T-cell (primary cell): ENCODE measurements at regions not wholly inside any gene's neighbourhood (a gene's known extent, or its start where the extent isn't known, plus 50 kb on each side); places are given as distances from the start of the nearest gene placed in this dataset.

ENCODE experiments used
- ATAC-seq, 4 experiments: fragments of 200-7000 bp in 3 of 4; fragments of 150-1000 bp in 1 of 4; cut with Tn5 transposase; replicated peaks in 1 of 4; 1 replicate in 3 of 4; 2 replicates in 1 of 4; pipeline ENCODE4 v1.10.0; 2021; ENCODE audit warnings: moderate library complexity in 3 of 4, mild to moderate bottlenecking in 2 of 4, moderate number of reproducible peaks in 1 of 4
- CTCF ChIA-PET, 2 donors: fragments of 300-600 bp; sonication (Branson Sonifier 250); formaldehyde crosslinking; loops; one replicate each; lab custom pipeline; 2022; ENCODE audit warnings: antibody characterized with exemption in 2 of 2; lab: Charles Lee
- POLR2A ChIA-PET, 2 donors: fragments of 300-600 bp; sonication (Branson Sonifier 250); formaldehyde crosslinking; loops; one replicate each; lab custom pipeline; 2022; ENCODE audit warnings: antibody characterized with exemption in 2 of 2; lab: Charles Lee
- DNase-seq, 35 experiments: peaks; one replicate each; pipeline versions ENCODE4 v3.0.0 to v3.0.0-alpha.2; 2013 to 2023
- H3K27ac ChIP-seq: one replicate; pipeline ENCODE4 v1.5.1; 2013; ENCODE audit warnings: low read length
- H3K27me3 ChIP-seq, 2 experiments: replicated peaks in 1 of 2; 1 replicate in 1 of 2; 2 replicates in 1 of 2; pipeline versions ENCODE4 v1.6.1 to v1.7.0; 2013; ENCODE audit warnings: low read length in 1 of 2, mixed read lengths in 1 of 2; ENCODE audit not compliant: control insufficient read depth in 2 of 2, insufficient read depth in 2 of 2; ENCODE audit errors: extremely low read depth in 1 of 2
- H3K36me3 ChIP-seq, 2 donors: 1 replicate in 1 of 2; 2 replicates in 1 of 2; pipeline versions ENCODE4 v1.6.1 to v1.7.0; 2013; ENCODE audit warnings: low read length in 1 of 2; ENCODE audit not compliant: control insufficient read depth in 2 of 2, insufficient read depth in 1 of 2; ENCODE audit errors: extremely low read depth in 1 of 2
- H3K4me1 ChIP-seq, 2 experiments: 1 replicate in 1 of 2; 2 replicates in 1 of 2; pipeline versions ENCODE4 v1.6.1 to v1.7.0; 2013; ENCODE audit warnings: low read length in 2 of 2, mixed read lengths in 1 of 2; ENCODE audit not compliant: insufficient read depth in 2 of 2, control insufficient read depth in 1 of 2; ENCODE audit errors: extremely low read depth in 1 of 2
- H3K4me3 ChIP-seq, 2 donors: 1 replicate in 1 of 2; 2 replicates in 1 of 2; pipeline versions ENCODE4 v1.5.1 to v1.7.0; 2013; ENCODE audit warnings: mild to moderate bottlenecking in 2 of 2, low read length in 1 of 2, moderate library complexity in 1 of 2; ENCODE audit not compliant: control insufficient read depth in 1 of 2; ENCODE audit errors: extremely low read depth in 1 of 2
- H3K9me3 ChIP-seq: 2 replicates; pipeline ENCODE4 v1.7.0; 2013
- H3K27ac Mint-ChIP-seq, 2 donors: one replicate each; pipeline ENCODE4 v1.8.0; 2020 to 2021; ENCODE audit warnings: mild to moderate bottlenecking in 2 of 2, mixed read lengths in 2 of 2
- H3K27me3 Mint-ChIP-seq, 2 donors: one replicate each; pipeline ENCODE4 v1.8.0; 2021 to 2022; ENCODE audit warnings: mixed read lengths in 2 of 2
- H3K36me3 Mint-ChIP-seq: one replicate; pipeline ENCODE4 v1.8.0; 2021; ENCODE audit warnings: mixed read lengths
- H3K4me1 Mint-ChIP-seq, 3 donors: one replicate each; pipeline ENCODE4 v1.8.0; 2020 to 2022; ENCODE audit warnings: mixed read lengths in 3 of 3, mild to moderate bottlenecking in 1 of 3
- H3K4me3 Mint-ChIP-seq, 3 donors: one replicate each; pipeline ENCODE4 v1.8.0; 2020 to 2022; ENCODE audit warnings: mild to moderate bottlenecking in 3 of 3, mixed read lengths in 3 of 3, moderate library complexity in 3 of 3
- H3K9me3 Mint-ChIP-seq, 3 donors: one replicate each; pipeline ENCODE4 v1.8.0; 2020 to 2022; ENCODE audit warnings: mixed read lengths in 3 of 3
- WGBS: methylation state at CpG from one replicate; pipeline ENCODE4 v1.1.5; 2013; ENCODE audit warnings: missing lambda C conversion rate; ENCODE audit not compliant: insufficient coverage; 5-methylcytosine and 5-hydroxymethylcytosine counted together

DNA sequence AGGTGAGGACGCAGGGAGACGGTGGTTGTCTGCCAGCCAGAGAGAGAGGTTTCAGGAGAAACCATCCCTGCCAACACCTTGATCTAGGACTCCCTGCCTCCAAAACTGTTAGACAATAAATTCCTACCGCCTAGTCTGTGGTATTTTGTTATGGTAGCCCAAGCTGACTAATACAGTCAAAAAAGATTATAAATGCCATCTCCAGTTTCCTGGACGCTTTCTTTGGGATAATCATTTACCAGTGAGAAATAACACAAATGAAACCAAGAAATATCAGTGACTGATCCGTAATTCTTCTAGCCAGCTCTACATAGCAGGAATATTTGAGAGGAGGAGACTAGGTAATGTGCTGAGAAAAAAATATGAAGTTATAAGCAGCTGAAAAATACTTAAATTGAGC lies 707.8 kb upstream of the LMCD1 start:
- ATAC-seq = no peak
- no peaks in the 10 kb centered on the region for H3K36me3 ChIP-seq
- no peak overlapping the region for H3K4me3 Mint-ChIP-seq
- no CpG with 5 or more reads among the region's 5 CpGs for WGBS
- no peaks in the 10 kb centered on the region for H3K27me3 Mint-ChIP-seq
- no peaks in the 10 kb centered on the region for H3K4me1 ChIP-seq
- CTCF ChIA-PET = interaction anchor here in 1 of 2 donors (0.6 kb wide), 1 partner anchor 14 kb away, joined by 5 read pairs; no protein-coding TSS in a partner anchor
- H3K27me3 ChIP-seq = no peaks in the 10 kb centered on the region
- no peak for DNase-seq
- no peak overlapping the region for H3K27ac Mint-ChIP-seq
- H3K4me3 ChIP-seq = no peak overlapping the region
- no peaks in the 10 kb centered on the region for H3K36me3 Mint-ChIP-seq
- no peak overlapping the region for H3K27ac ChIP-seq
- no peaks in the 10 kb centered on the region for H3K9me3 ChIP-seq
- no peaks in the 10 kb centered on the region for H3K9me3 Mint-ChIP-seq
- H3K4me1 Mint-ChIP-seq = no peaks in the 10 kb centered on the region
- POLR2A ChIA-PET = interaction anchor here in 1 of 2 donors (0.6 kb wide), 1 partner anchor 32 kb away, joined by 3 read pairs; no protein-coding TSS in a partner anchor

DNA sequence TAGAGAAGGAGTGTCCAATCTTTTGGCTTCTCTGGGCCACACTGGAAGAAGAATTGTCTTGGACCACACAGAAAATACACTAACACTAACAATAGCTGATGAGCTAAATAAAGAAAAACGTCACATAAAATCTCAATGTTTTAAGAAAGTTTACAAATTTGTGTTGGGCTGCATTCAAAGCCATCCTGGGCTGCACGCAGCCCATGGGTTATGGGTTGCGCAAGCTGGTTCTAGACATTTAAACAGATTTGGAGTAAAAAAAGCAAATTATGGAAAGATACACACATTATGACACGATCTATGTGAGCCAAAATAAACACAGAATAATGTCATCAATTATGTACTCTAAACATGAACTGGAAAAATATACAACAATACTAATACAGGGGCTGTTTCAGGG lies 703.3 kb upstream of the LMCD1 start:
- no peaks in the 10 kb centered on the region for H3K9me3 ChIP-seq
- ChIA-PET CTCF (no interaction called here), POLR2A (no interaction called here)
- H3K27me3 ChIP-seq = no peaks in the 10 kb centered on the region
- no peak for DNase-seq
- no peak overlapping the region for H3K4me3 ChIP-seq
- Mint-ChIP-seq H3K4me3 (no peak overlapping the region), H3K27ac (no peak overlapping the region), H3K9me3 (no peaks in the 10 kb centered on the region), H3K4me1 (no peaks in the 10 kb centered on the region), H3K27me3 (no peaks in the 10 kb centered on the region), H3K36me3 (no peaks in the 10 kb centered on the region)
- WGBS = no CpG with 5 or more reads among the region's 4 CpGs
- no peak for ATAC-seq
- no peaks in the 10 kb centered on the region for H3K4me1 ChIP-seq
- no peaks in the 10 kb centered on the region for H3K36me3 ChIP-seq
- H3K27ac ChIP-seq = no peak overlapping the region

DNA sequence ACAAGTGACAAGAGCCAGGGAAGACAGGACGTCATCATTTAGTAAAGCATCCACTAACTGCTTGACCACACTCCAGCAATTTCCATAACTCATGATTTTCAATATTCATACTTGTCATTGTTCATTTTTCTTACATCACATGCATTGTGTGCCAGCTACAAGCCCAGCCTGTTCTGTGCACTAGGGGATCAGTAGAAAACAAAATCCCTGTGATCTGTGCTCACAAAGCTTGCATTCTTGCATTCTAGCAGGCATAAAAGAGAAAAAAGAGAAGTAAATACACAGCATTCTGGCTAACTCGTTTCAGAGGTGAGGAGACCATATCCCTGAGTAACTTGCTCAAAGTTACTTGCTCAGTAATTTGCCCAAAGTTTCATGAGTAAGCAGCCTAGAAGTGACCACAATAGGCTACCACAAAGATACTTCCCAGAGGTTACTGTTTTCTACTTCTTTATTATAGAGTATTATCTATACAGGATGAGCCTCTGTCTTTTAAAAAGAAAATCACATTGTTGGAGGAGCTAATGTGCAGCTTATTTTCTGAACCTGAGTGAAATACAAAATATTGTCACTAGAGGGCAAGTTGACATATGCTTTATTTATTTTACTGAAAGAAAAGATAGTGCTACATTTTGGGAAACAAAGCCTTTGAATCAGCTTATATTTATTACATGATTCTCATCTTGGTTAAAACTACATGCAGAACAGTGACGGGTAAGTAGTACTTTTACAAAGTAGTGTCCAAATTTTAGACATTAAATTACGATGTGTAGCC lies 701.4 kb upstream of the LMCD1 start:
- H3K4me1 Mint-ChIP-seq = no peaks in the 10 kb centered on the region
- peak in 1 of 35 experiments; percentile 34 for DNase-seq
- no peak overlapping the region for H3K4me3 Mint-ChIP-seq
- no peaks in the 10 kb centered on the region for H3K9me3 ChIP-seq
- no peak for ATAC-seq
- no peak overlapping the region for H3K27ac Mint-ChIP-seq
- no peaks in the 10 kb centered on the region for H3K36me3 Mint-ChIP-seq
- WGBS = 50% methylated on average over 1 of the region's 4 CpGs
- CTCF ChIA-PET = interaction anchor here (0.7 to 2.0 kb wide), 7 partner anchors 163 to 440 kb away, joined by 3 to 26 read pairs (median 5); no protein-coding TSS in a partner anchor
- H3K27me3 Mint-ChIP-seq = no peaks in the 10 kb centered on the region
- H3K27ac ChIP-seq = no peak overlapping the region
- H3K9me3 Mint-ChIP-seq = no peaks in the 10 kb centered on the region
- no peak overlapping the region for H3K4me3 ChIP-seq
- no peaks in the 10 kb centered on the region for H3K4me1 ChIP-seq
- no peaks in the 10 kb centered on the region for H3K36me3 ChIP-seq
- no peaks in the 10 kb centered on the region for H3K27me3 ChIP-seq
- POLR2A ChIA-PET = no interaction called here

- no peaks in the 10 kb centered on the region for H3K36me3 ChIP-seq
- H3K4me3 ChIP-seq = no peak overlapping the region
- Mint-ChIP-seq H3K4me3 (no peak overlapping the region), H3K4me1 (no peaks in the 10 kb centered on the region), H3K36me3 (no peaks in the 10 kb centered on the region), H3K27ac (no peak overlapping the region), H3K9me3 (peaks cover 5 to 16% (median 9%) of the 10 kb centered on the region in 3 donors), H3K27me3 (no peaks in the 10 kb centered on the region)
- DNase-seq (no peak), ATAC-seq (no peak)
- CTCF ChIA-PET = no interaction called here
- no peaks in the 10 kb centered on the region for H3K27me3 ChIP-seq
- H3K27ac ChIP-seq = no peak overlapping the region
- POLR2A ChIA-PET = no interaction called here
- 100% methylated on average over 2 of the region's 3 CpGs for WGBS
- no peaks in the 10 kb centered on the region for H3K4me1 ChIP-seq
- H3K9me3 ChIP-seq = no peaks in the 10 kb centered on the region
Observed at GRCh38 chr3:7812490-7812889, 689.1 kb upstream of the LMCD1 start.

DNA sequence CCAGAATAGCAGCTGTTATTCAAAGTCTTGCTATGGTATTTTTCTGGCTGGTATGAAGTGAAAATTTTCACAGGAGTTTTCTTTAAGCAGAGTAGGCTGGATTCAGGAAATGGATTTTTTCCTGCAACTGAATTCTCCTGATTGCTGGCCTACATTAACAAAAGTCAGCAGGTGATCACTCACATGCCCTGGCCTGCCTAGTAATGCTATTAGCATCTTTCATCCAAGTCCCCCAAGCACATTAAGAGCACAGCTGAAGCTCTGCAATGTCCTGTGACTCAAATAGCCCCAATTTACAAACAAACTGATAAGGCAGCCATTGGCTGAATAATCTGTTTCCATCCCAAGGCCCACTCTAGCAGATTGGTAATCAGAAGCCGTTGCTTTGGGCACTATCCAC lies 688.3 kb upstream of the LMCD1 start:
- no CpG with 5 or more reads among the region's 1 CpG for WGBS
- no peak for DNase-seq
- Histone ChIP-seq H3K36me3 (no peaks in the 10 kb centered on the region), H3K9me3 (no peaks in the 10 kb centered on the region), H3K4me1 (no peaks in the 10 kb centered on the region), H3K27me3 (no peaks in the 10 kb centered on the region), H3K27ac (no peak overlapping the region), H3K4me3 (no peak overlapping the region)
- Mint-ChIP-seq H3K4me1 (no peaks in the 10 kb centered on the region), H3K36me3 (no peaks in the 10 kb centered on the region), H3K27me3 (no peaks in the 10 kb centered on the region), H3K4me3 (no peak overlapping the region), H3K9me3 (peaks cover 5 to 16% (median 9%) of the 10 kb centered on the region in 3 donors), H3K27ac (no peak overlapping the region)
- CTCF ChIA-PET = no interaction called here
- POLR2A ChIA-PET = no interaction called here
- ATAC-seq = no peak

DNA sequence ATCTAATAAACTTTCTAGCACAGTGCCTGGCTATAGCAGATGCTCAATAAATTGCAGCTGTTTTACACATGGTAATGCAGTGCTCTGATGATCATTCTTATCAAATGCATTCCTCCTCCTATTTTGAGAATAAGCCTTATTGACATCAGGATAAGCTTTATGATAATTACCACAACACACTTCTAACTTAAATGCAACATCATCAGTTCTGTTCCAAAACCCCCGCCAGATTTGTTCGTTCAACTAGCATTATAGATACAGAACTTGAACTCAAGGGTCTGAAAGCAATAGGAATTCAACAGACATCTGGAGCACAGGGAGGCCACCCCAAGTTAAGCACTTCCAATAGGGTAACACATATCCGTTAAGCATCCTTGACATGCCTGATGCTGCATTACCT lies 684.4 kb upstream of the LMCD1 start:
- Mint-ChIP-seq H3K27ac (no peak overlapping the region), H3K4me3 (no peak overlapping the region), H3K4me1 (no peaks in the 10 kb centered on the region), H3K9me3 (peaks cover 6 to 13% (median 7%) of the 10 kb centered on the region in 3 donors), H3K36me3 (no peaks in the 10 kb centered on the region), H3K27me3 (no peaks in the 10 kb centered on the region)
- H3K36me3 ChIP-seq = no peaks in the 10 kb centered on the region
- ChIA-PET CTCF (no interaction called here), POLR2A (no interaction called here)
- DNase-seq (no peak), ATAC-seq (no peak)
- no peaks in the 10 kb centered on the region for H3K9me3 ChIP-seq
- H3K27me3 ChIP-seq = no peaks in the 10 kb centered on the region
- no peak overlapping the region for H3K27ac ChIP-seq
- H3K4me3 ChIP-seq = no peak overlapping the region
- WGBS = 96% methylated on average over 2 of the region's 3 CpGs
- H3K4me1 ChIP-seq = no peaks in the 10 kb centered on the region
